CD4-positive, CD25-positive, alpha-beta regulatory T cell (primary cell): ENCODE measurements at regions not wholly inside any gene's neighbourhood (a gene's known extent, or its start where the extent isn't known, plus 50 kb on each side); places are given as distances from the start of the nearest gene placed in this dataset.

Source experiments
- ATAC-seq, 2 donors: fragments of 150-1000 bp; cut with Tn5 transposase; one replicate each; pipeline ENCODE4 v1.10.0; 2021; ENCODE audit warnings: low read depth in 2 of 2, moderate number of reproducible peaks in 2 of 2, moderate library complexity in 1 of 2
- DNase-seq, 3 donors: peaks; one replicate each; pipeline versions ENCODE4 v3.0.0 to v3.0.0-alpha.2; 2012 to 2022; ENCODE audit warnings: mixed read lengths in 1 of 3
- H3K27ac ChIP-seq: one replicate; pipeline ENCODE4 v1.7.0; 2013; ENCODE audit warnings: mild to moderate bottlenecking, low read length; ENCODE audit not compliant: insufficient read depth, poor library complexity, severe bottlenecking
- H3K27me3 ChIP-seq: one replicate; pipeline ENCODE4 v1.7.0; 2013; ENCODE audit warnings: low read length; ENCODE audit not compliant: control insufficient read depth, insufficient read depth
- H3K36me3 ChIP-seq: one replicate; pipeline ENCODE4 v1.7.0; 2013; ENCODE audit warnings: mild to moderate bottlenecking, low read length, moderate library complexity; ENCODE audit not compliant: control insufficient read depth, insufficient read depth
- H3K4me1 ChIP-seq: 2 replicates; pipeline ENCODE4 v1.7.0; 2013; ENCODE audit warnings: mild to moderate bottlenecking, low read length; ENCODE audit not compliant: insufficient read depth, control insufficient read depth, poor library complexity, severe bottlenecking
- H3K4me3 ChIP-seq: one replicate; pipeline ENCODE4 v1.7.0; 2013; ENCODE audit warnings: low read depth, mild to moderate bottlenecking, low read length, moderate library complexity
- H3K9me3 ChIP-seq, 2 experiments: 1 replicate in 1 of 2; 2 replicates in 1 of 2; pipeline ENCODE4 v1.7.0; 2013; ENCODE audit warnings: low read length in 2 of 2, mild to moderate bottlenecking in 1 of 2, moderate library complexity in 1 of 2; ENCODE audit not compliant: control insufficient read depth in 2 of 2
- H3K27ac Mint-ChIP-seq, 3 donors: one replicate each; pipeline ENCODE4 v1.8.0; 2020 to 2022; ENCODE audit warnings: mild to moderate bottlenecking in 3 of 3, mixed read lengths in 3 of 3, moderate library complexity in 2 of 3
- H3K27me3 Mint-ChIP-seq: one replicate; pipeline ENCODE4 v1.8.0; 2022; ENCODE audit warnings: mild to moderate bottlenecking, mixed read lengths
- H3K36me3 Mint-ChIP-seq: one replicate; pipeline ENCODE4 v1.8.0; 2020; ENCODE audit warnings: mixed read lengths
- H3K4me1 Mint-ChIP-seq, 4 donors: one replicate each; pipeline ENCODE4 v1.8.0; 2020 to 2022; ENCODE audit warnings: mixed read lengths in 4 of 4, mild to moderate bottlenecking in 1 of 4
- H3K4me3 Mint-ChIP-seq, 4 donors: one replicate each; pipeline ENCODE4 v1.8.0; 2020 to 2022; ENCODE audit warnings: mild to moderate bottlenecking in 4 of 4, mixed read lengths in 4 of 4, moderate library complexity in 3 of 4
- H3K9me3 Mint-ChIP-seq, 7 donors: one replicate each; pipeline ENCODE4 v1.8.0; 2020 to 2022; ENCODE audit warnings: mixed read lengths in 7 of 7, mild to moderate bottlenecking in 3 of 7, moderate library complexity in 2 of 7

DNA sequence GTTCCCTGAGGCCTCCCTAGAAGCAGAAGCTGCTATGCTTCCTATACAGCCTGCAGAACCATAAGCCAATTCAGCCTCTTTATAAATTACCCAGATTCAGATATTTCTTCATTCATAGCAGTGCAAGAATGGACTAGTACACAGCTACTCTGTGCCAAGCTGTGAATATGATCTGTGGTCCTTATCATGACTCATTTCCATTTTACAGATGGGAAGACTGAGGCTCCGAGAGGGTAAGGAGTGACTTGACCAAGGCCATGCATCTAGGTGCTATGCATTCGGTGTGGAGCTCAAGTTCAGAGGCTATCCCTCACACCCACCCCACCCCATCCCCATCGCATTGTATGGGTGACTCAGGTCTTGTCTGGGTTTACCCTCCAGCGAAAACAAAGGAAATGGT, 52.3 kb upstream of the DISP3 start:
- no peak for ATAC-seq
- Mint-ChIP-seq H3K27ac (no peak overlapping the region), H3K4me1 (peaks cover 0 to 8% (median 0%) of the 10 kb centered on the region in 4 donors), H3K27me3 (peaks cover 5% of the 10 kb centered on the region), H3K36me3 (no peaks in the 10 kb centered on the region), H3K4me3 (no peak overlapping the region), H3K9me3 (no peaks in the 10 kb centered on the region)
- Histone ChIP-seq H3K4me3 (no peak overlapping the region), H3K27me3 (no peaks in the 10 kb centered on the region), H3K36me3 (no peaks in the 10 kb centered on the region), H3K9me3 (no peaks in the 10 kb centered on the region), H3K4me1 (no peaks in the 10 kb centered on the region), H3K27ac (no peak overlapping the region)
- DNase-seq: no peak

DNA sequence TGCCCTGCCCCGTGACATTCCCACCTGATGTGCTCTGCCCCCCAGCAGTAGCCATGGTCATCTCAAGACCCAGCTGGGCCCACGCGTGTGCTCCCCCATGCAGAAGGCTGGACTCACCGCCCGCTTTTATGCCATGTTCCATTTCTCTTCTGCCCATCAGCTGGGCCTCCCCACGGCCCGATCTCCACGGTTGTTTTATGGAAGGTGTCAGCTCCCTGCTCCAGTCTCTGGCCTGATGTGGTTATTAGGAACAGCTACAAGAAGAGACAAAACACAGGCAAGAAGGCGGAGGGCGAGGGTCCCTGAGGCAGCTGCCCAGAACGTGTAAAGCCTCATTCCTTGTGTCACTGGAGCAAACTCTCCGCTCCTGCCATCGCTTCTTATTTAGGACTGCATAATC, 50.2 kb upstream of the DISP3 start:
- Mint-ChIP-seq H3K36me3 (no peaks in the 10 kb centered on the region), H3K4me1 (peaks cover 0 to 8% (median 0%) of the 10 kb centered on the region in 4 donors), H3K4me3 (no peak overlapping the region), H3K27me3 (peaks cover 5% of the 10 kb centered on the region), H3K27ac (no peak overlapping the region), H3K9me3 (no peaks in the 10 kb centered on the region)
- no peak overlapping the region for H3K27ac ChIP-seq
- DNase-seq: no peak
- no peaks in the 10 kb centered on the region for H3K4me1 ChIP-seq
- ATAC-seq: no peak
- H3K36me3 ChIP-seq: no peaks in the 10 kb centered on the region
- no peaks in the 10 kb centered on the region for H3K27me3 ChIP-seq
- no peak overlapping the region for H3K4me3 ChIP-seq
- H3K9me3 ChIP-seq: no peaks in the 10 kb centered on the region
